HEK293 (cell line): ENCODE measurements at regions not wholly inside any gene's neighbourhood (a gene's known extent, or its start where the extent isn't known, plus 50 kb on each side); places are given as distances from the start of the nearest gene placed in this dataset.

ENCODE experiments used
- HOXD13 ChIP-seq: sonication (generic); formaldehyde crosslinking; IDR thresholded peaks from 2 replicates; pipeline ENCODE4 v1.8.0; 2022; ENCODE audit warnings: missing genetic modification reagents, borderline replicate concordance
- KLF10 ChIP-seq: fragments of 450-650 bp; IDR thresholded peaks from 2 replicates; pipeline ENCODE4 v1.5.1; 2018; ENCODE audit warnings: missing biosample characterization, mild to moderate bottlenecking, missing genetic modification characterization
- SP3 ChIP-seq: fragments of 450-650 bp; formaldehyde crosslinking; IDR thresholded peaks from 2 replicates; pipeline ENCODE4 v1.5.1; 2016; ENCODE audit warnings: missing biosample characterization, missing genetic modification characterization
- TSHZ1 ChIP-seq: fragments of 450-650 bp; formaldehyde crosslinking; IDR thresholded peaks from 2 replicates; pipeline ENCODE4 v1.5.1; 2016; ENCODE audit warnings: missing biosample characterization, missing genetic modification characterization, borderline replicate concordance
- WT1 ChIP-seq: fragments of 450-650 bp; formaldehyde crosslinking; IDR thresholded peaks from 2 replicates; pipeline ENCODE4 v1.5.1; 2016; ENCODE audit warnings: missing biosample characterization, missing genetic modification characterization
- ZBTB10 ChIP-seq: fragments of 450-650 bp; formaldehyde crosslinking; IDR thresholded peaks from 2 replicates; pipeline ENCODE4 v1.5.1; 2016; ENCODE audit warnings: missing biosample characterization, missing genetic modification characterization
- ZFHX2 ChIP-seq: fragments of 450-650 bp; formaldehyde crosslinking; conservative IDR thresholded peaks from 2 replicates; pipeline ENCODE4 v1.5.1; 2016; ENCODE audit warnings: missing biosample characterization, missing genetic modification characterization
- ZIC2 ChIP-seq: fragments of 450-650 bp; formaldehyde crosslinking; IDR thresholded peaks from 2 replicates; pipeline ENCODE4 v1.5.1; 2016; ENCODE audit warnings: missing biosample characterization, missing genetic modification characterization
- ZNF16 ChIP-seq: fragments of 450-650 bp; formaldehyde crosslinking; IDR thresholded peaks from 2 replicates; pipeline ENCODE4 v1.5.1; 2016; ENCODE audit warnings: low read depth, missing biosample characterization, missing genetic modification characterization
- ZNF221 ChIP-seq: fragments of 450-650 bp; formaldehyde crosslinking; IDR thresholded peaks from 2 replicates; pipeline ENCODE4 v1.5.1; 2017; ENCODE audit warnings: missing biosample characterization, missing genetic modification characterization, borderline replicate concordance
- ZNF24 ChIP-seq: fragments of 450-650 bp; formaldehyde crosslinking; IDR thresholded peaks from 2 replicates; pipeline ENCODE4 v1.5.1; 2016; ENCODE audit warnings: missing biosample characterization, missing genetic modification characterization
- ZNF274 ChIP-seq, 2 experiments: fragments of 200-500 bp in 1 of 2; fragments of 450-650 bp in 1 of 2; sonication (Bioruptor generic) in 1 of 2; formaldehyde crosslinking in 1 of 2; IDR thresholded peaks; 2 replicates each; pipeline versions ENCODE4 v1.5.1 to v1.6.1; 2014 to 2016; ENCODE audit warnings: borderline replicate concordance in 1 of 2, inconsistent platforms in 1 of 2, low read length in 1 of 2, missing biosample characterization in 1 of 2, missing genetic modification characterization in 1 of 2
- ZNF302 ChIP-seq: fragments of 450-650 bp; formaldehyde crosslinking; IDR thresholded peaks from 2 replicates; pipeline ENCODE4 v1.5.1; 2016; ENCODE audit warnings: missing biosample characterization, missing genetic modification characterization, low read depth
- ZNF350 ChIP-seq: fragments of 450-650 bp; formaldehyde crosslinking; IDR thresholded peaks from 2 replicates; pipeline ENCODE4 v1.5.0; 2017; ENCODE audit warnings: missing biosample characterization, mild to moderate bottlenecking, missing genetic modification characterization
- ZNF398 ChIP-seq: fragments of 450-650 bp; formaldehyde crosslinking; IDR thresholded peaks from 2 replicates; pipeline ENCODE4 v1.5.1; 2017; ENCODE audit warnings: missing biosample characterization, missing genetic modification characterization
- ZNF555 ChIP-seq: fragments of 450-650 bp; formaldehyde crosslinking; conservative IDR thresholded peaks from 2 replicates; pipeline ENCODE4 v1.5.1; 2017; ENCODE audit warnings: missing biosample characterization, mild to moderate bottlenecking, missing genetic modification characterization, inconsistent platforms
- ZNF626 ChIP-seq: fragments of 450-650 bp; sonication (Bioruptor Pico); formaldehyde crosslinking; IDR thresholded peaks from 2 replicates; pipeline ENCODE4 v1.5.1; 2018; ENCODE audit warnings: missing biosample characterization, missing genetic modification characterization, inconsistent platforms
- ZNF629 ChIP-seq: fragments of 450-650 bp; formaldehyde crosslinking; IDR thresholded peaks from 2 replicates; pipeline ENCODE4 v1.5.1; 2017; ENCODE audit warnings: missing biosample characterization, missing genetic modification characterization
- ZNF645 ChIP-seq: fragments of 450-650 bp; formaldehyde crosslinking; IDR thresholded peaks from 2 replicates; pipeline ENCODE4; 2016; ENCODE audit warnings: missing biosample characterization, missing genetic modification characterization
- ZNF660 ChIP-seq: fragments of 450-650 bp; IDR thresholded peaks from 2 replicates; pipeline ENCODE4 v1.5.1; 2018; ENCODE audit warnings: missing biosample characterization, mild to moderate bottlenecking, missing genetic modification characterization
- ZSCAN18 ChIP-seq: fragments of 450-650 bp; formaldehyde crosslinking; IDR thresholded peaks from 2 replicates; pipeline ENCODE4 v1.5.1; 2016; ENCODE audit warnings: missing biosample characterization, missing genetic modification characterization
- ZXDB ChIP-seq: fragments of 450-650 bp; formaldehyde crosslinking; IDR thresholded peaks from 2 replicates; pipeline ENCODE4 v1.5.1; 2016; ENCODE audit warnings: missing biosample characterization, missing genetic modification characterization
- TF ChIP-seq, protein P1 (sequence below): fragments of 450-650 bp; formaldehyde crosslinking; IDR thresholded peaks from 2 replicates; pipeline ENCODE4 v1.5.1; 2016; ENCODE audit warnings: missing biosample characterization, missing genetic modification characterization

- TF ChIP-seq ZNF274 (IDR thresholded peaks at IDR 0.05; ENCODE audit: low read length) (no peak), ZNF274 (tag by site-specific recombination; IDR thresholded peaks at IDR 0.05; ENCODE audit: borderline replicate concordance) (no peak), ZFHX2 (peak; percentile 80), SP3 (peak; percentile 71), ZNF302 (no peak), ZNF555 (no peak), ZNF629 (tag by site-specific recombination) (no peak), ZNF645 (tag by site-specific recombination) (no peak), ZNF626 (tag by site-specific recombination) (no peak), KLF10 (0 out of 2 replicates have a peak, but pooled peaks have one; percentile 15), ZXDB (tag by site-specific recombination) (0 out of 2 replicates have a peak, but pooled peaks have one; percentile 17), ZNF660 (tag by site-specific recombination) (peak; percentile 94), HOXD13 (CRISPR knock-in tag) (no peak), ZNF16 (tag by site-specific recombination) (no peak), TSHZ1 (tag by site-specific recombination) (0 out of 2 replicates have a peak, but pooled peaks have one; percentile 8), WT1 (no peak), ZSCAN18 (tag by site-specific recombination) (no peak), ZNF350 (0 out of 2 replicates have a peak, but pooled peaks have one; percentile 60), ZNF398 (tag by site-specific recombination) (peak; percentile 86), ZNF221 (tag by site-specific recombination) (no peak), ZNF24 (tag by site-specific recombination) (peak; percentile 83; the same call in 1 of the 2 replicates), ZBTB10 (peak; percentile 63; the same call in 1 of the 2 replicates), ZIC2 (peak; percentile 80)
- TF ChIP-seq, protein P1, sequence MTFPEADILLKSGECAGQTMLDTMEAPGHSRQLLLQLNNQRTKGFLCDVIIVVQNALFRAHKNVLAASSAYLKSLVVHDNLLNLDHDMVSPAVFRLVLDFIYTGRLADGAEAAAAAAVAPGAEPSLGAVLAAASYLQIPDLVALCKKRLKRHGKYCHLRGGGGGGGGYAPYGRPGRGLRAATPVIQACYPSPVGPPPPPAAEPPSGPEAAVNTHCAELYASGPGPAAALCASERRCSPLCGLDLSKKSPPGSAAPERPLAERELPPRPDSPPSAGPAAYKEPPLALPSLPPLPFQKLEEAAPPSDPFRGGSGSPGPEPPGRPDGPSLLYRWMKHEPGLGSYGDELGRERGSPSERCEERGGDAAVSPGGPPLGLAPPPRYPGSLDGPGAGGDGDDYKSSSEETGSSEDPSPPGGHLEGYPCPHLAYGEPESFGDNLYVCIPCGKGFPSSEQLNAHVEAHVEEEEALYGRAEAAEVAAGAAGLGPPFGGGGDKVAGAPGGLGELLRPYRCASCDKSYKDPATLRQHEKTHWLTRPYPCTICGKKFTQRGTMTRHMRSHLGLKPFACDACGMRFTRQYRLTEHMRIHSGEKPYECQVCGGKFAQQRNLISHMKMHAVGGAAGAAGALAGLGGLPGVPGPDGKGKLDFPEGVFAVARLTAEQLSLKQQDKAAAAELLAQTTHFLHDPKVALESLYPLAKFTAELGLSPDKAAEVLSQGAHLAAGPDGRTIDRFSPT (tag by site-specific recombination) = peak; percentile 74
Observed at GRCh38 chr5:134466241-134467069, 54.8 kb upstream of the CDKN2AIPNL start (continued).
